HCT116 (cell line): ENCODE measurements at regions not wholly inside any gene's neighbourhood (a gene's known extent, or its start where the extent isn't known, plus 50 kb on each side); places are given as distances from the start of the nearest gene placed in this dataset.

Source experiments
- ATAC-seq: fragments of 200-7000 bp; cut with Tn5 transposase; 2 replicates; pipeline ENCODE4 v1.9.1; 2020; ENCODE audit warnings: mild to moderate bottlenecking, moderate library complexity
- BruUV-seq: library from RNA; stranded (reverse); fragments of 400-500 nt; replicated peaks from 2 replicates; lab custom pipeline; 2021; lab: Mats Ljungman, UMichigan
- CTCF ChIA-PET: fragments of 300-600 bp; sonication (Branson Sonifier 250); formaldehyde crosslinking; loops from one replicate; lab custom pipeline; 2021; ENCODE audit warnings: antibody characterized with exemption; lab: Charles Lee
- POLR2A ChIA-PET: fragments of 300-600, 350-600 bp; sonication (Branson Sonifier 250); formaldehyde crosslinking; loops from one replicate; lab custom pipeline; 2021; ENCODE audit warnings: antibody characterized with exemption; lab: Charles Lee
- RAD21 ChIA-PET, 2 experiments: fragments of 300-600 bp; sonication (Branson Sonifier 250); formaldehyde crosslinking; loops; one replicate each; lab custom pipeline; 2023; ENCODE audit warnings: low total read pairs in 2 of 2; ENCODE audit not compliant: uncharacterized antibody in 2 of 2, unreplicated experiment in 2 of 2, low non-redundant PET in 1 of 2; lab: Charles Lee
- DNase-seq: peaks from one replicate; pipeline ENCODE4 v3.0.0-alpha.2; 2010; ENCODE audit warnings: low read depth, low spot score
- H2AFZ ChIP-seq: fragments of 200-600 bp; shearing (Covaris generic), sonication (generic); 2 replicates; pipeline ENCODE4 v1.6.1; 2017; ENCODE audit warnings: low read depth, mixed run types, mixed read lengths, antibody characterized with exemption, low read length; ENCODE audit not compliant: poor library complexity, severe bottlenecking
- H3K27ac ChIP-seq: 2 replicates; pipeline ENCODE4 v1.5.1; 2012; ENCODE audit warnings: low read depth, low read length
- H3K27me3 ChIP-seq: fragments of 200-600 bp; sonication (generic); 2 replicates; pipeline ENCODE4 v1.6.1; 2016; ENCODE audit warnings: mixed run types, low read length, mixed read lengths; ENCODE audit not compliant: insufficient read depth
- H3K36me3 ChIP-seq, 2 experiments: fragments of 200-500 bp in 1 of 2; fragments of 200-600 bp in 1 of 2; sonication (Bioruptor generic) in 1 of 2; sonication (generic) in 1 of 2; 2 replicates each; pipeline versions ENCODE4 v1.5.1 to v1.6.1; 2014 to 2016; ENCODE audit warnings: low read length in 2 of 2, inconsistent platforms in 1 of 2, mixed read lengths in 1 of 2, mixed run types in 1 of 2; ENCODE audit not compliant: insufficient read depth in 2 of 2, control insufficient read depth in 1 of 2
- H3K4me1 ChIP-seq, 2 experiments: fragments of 200-600 bp in 1 of 2; sonication (generic) in 1 of 2; 2 replicates each; pipeline versions ENCODE4 v1.5.1 to v1.6.1; 2012 to 2017; ENCODE audit warnings: low read length in 2 of 2, inconsistent platforms in 1 of 2, mild to moderate bottlenecking in 1 of 2, mixed read lengths in 1 of 2, mixed run types in 1 of 2, moderate library complexity in 1 of 2; ENCODE audit not compliant: insufficient read depth in 2 of 2, control insufficient read depth in 1 of 2
- H3K4me2 ChIP-seq: fragments of 200-600 bp; sonication (generic); 2 replicates; pipeline ENCODE4 v1.6.1; 2017; ENCODE audit warnings: mixed run types, low read length, mixed read lengths
- H3K4me3 ChIP-seq, 2 experiments: fragments of 200-600 bp in 1 of 2; sonication (generic) in 1 of 2; replicated peaks in 1 of 2; 2 replicates each; pipeline ENCODE4 v1.5.1; 2011 to 2016; ENCODE audit warnings: low read length in 2 of 2, control low read depth in 1 of 2, low read depth in 1 of 2, mild to moderate bottlenecking in 1 of 2, mixed read lengths in 1 of 2, mixed run types in 1 of 2
- H3K79me2 ChIP-seq: fragments of 200-600 bp; sonication (generic); 2 replicates; pipeline ENCODE4 v1.6.1; 2017; ENCODE audit warnings: mild to moderate bottlenecking, mixed run types, low read length, moderate library complexity, mixed read lengths; ENCODE audit not compliant: insufficient read depth
- H3K9ac ChIP-seq: fragments of 200-600 bp; sonication (generic); 2 replicates; pipeline ENCODE4 v1.6.1; 2016; ENCODE audit warnings: low read length, mixed read lengths
- H3K9me2 ChIP-seq: fragments of 200-600 bp; sonication (generic), shearing (Covaris generic); 2 replicates; pipeline ENCODE4 v1.6.1; 2017; ENCODE audit warnings: mixed run types, mild to moderate bottlenecking, moderate library complexity; ENCODE audit not compliant: insufficient read depth
- H3K9me3 ChIP-seq, 2 experiments: fragments of 200-500 bp in 1 of 2; fragments of 200-600 bp in 1 of 2; sonication (Bioruptor generic) in 1 of 2; sonication (generic) in 1 of 2; 2 replicates each; pipeline ENCODE4 v1.6.1; 2014 to 2017; ENCODE audit warnings: low read length in 2 of 2, mixed read lengths in 2 of 2, inconsistent platforms in 1 of 2, low read depth in 1 of 2, mild to moderate bottlenecking in 1 of 2, mixed run types in 1 of 2, moderate library complexity in 1 of 2; ENCODE audit not compliant: control insufficient read depth in 1 of 2, insufficient read depth in 1 of 2
- H4K20me1 ChIP-seq: fragments of 200-600 bp; sonication (generic), shearing (Covaris generic); 2 replicates; pipeline ENCODE4 v1.6.1; 2017; ENCODE audit warnings: mixed run types, mild to moderate bottlenecking, moderate library complexity; ENCODE audit not compliant: insufficient read depth
- CBX3 ChIP-seq: IDR thresholded peaks from 2 replicates; pipeline ENCODE4 v1.6.1; 2012; ENCODE audit warnings: low read depth
- CEBPB ChIP-seq: IDR thresholded peaks from 2 replicates; pipeline ENCODE4 v1.6.1; 2012; ENCODE audit warnings: low read depth
- EZH2phosphoT487 ChIP-seq: fragments of 200-600 bp; IDR thresholded peaks from 2 replicates; pipeline ENCODE4 v1.6.1; 2018; ENCODE audit warnings: antibody characterized with exemption, borderline replicate concordance
- JUND ChIP-seq: IDR thresholded peaks from 2 replicates; pipeline ENCODE4 v1.6.1; 2012
- SP1 ChIP-seq: IDR thresholded peaks from 2 replicates; pipeline ENCODE4 v1.6.1; 2012; ENCODE audit warnings: low read depth
- YY1 ChIP-seq: IDR thresholded peaks from 2 replicates; pipeline ENCODE4 v1.6.1; 2011; ENCODE audit warnings: low read length, low read depth, moderate library complexity, mild to moderate bottlenecking; ENCODE audit not compliant: insufficient replicate concordance; ENCODE audit errors: extremely low read depth
- ZFX ChIP-seq: fragments of 450-650 bp; IDR thresholded peaks from 2 replicates; pipeline ENCODE4 v1.6.1; 2017
- intact Hi-C: fragments of 100-400 bp; cut with micrococcal nuclease; formaldehyde crosslinking; loops from 2 replicates; pipeline ENCODE4 v1.10.0; 2022
- TF ChIP-seq, protein P1 (sequence below): IDR thresholded peaks from 2 replicates; pipeline ENCODE4 v1.6.1; 2012
- TF ChIP-seq, protein P2 (sequence below), 3 experiments: fragments of 200-600 bp in 1 of 3; sonication (generic) in 1 of 3; IDR thresholded peaks in 2 of 3; conservative IDR thresholded peaks in 1 of 3; 2 replicates each; pipeline ENCODE4 v1.5.1; 2012 to 2017; ENCODE audit warnings: low read depth in 2 of 3, low read length in 2 of 3, antibody characterized with exemption in 1 of 3, borderline replicate concordance in 1 of 3, control low read depth in 1 of 3, mild to moderate bottlenecking in 1 of 3, mixed read lengths in 1 of 3, mixed run types in 1 of 3, moderate library complexity in 1 of 3; ENCODE audit not compliant: insufficient read depth in 1 of 3
- TF ChIP-seq, protein P3 (sequence below): IDR thresholded peaks from 2 replicates; pipeline ENCODE4 v1.6.1; 2012
- TF ChIP-seq, protein P4 (sequence below): IDR thresholded peaks from 2 replicates; pipeline ENCODE4 v1.6.1; 2011; ENCODE audit warnings: mild to moderate bottlenecking, low read length, moderate library complexity; ENCODE audit not compliant: insufficient replicate concordance; ENCODE audit errors: extremely low read depth
- TF ChIP-seq, protein P5 (sequence below): IDR thresholded peaks from 2 replicates; pipeline ENCODE4 v1.6.1; 2012; ENCODE audit warnings: low read depth

DNA sequence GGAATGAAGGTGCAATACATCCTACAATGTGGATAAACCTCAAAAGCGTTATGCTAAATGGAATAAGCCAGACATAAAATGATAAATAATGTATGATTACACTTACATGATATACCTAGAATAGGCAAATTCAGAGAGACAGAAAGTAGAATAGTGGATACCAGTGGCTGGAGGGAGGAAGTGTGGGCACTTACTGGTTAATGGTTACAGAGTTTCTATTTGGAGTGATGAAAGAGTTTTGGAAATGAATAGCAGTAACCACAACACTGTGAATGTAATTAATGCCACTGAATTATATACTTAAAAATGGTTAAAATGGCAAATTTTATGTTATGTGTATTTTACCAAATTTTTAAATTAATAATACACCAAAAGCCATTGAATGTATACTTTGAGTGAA lies 71.4 kb upstream of the CST7 start:
- ChIA-PET RAD21 (no interaction called here), POLR2A (no interaction called here), CTCF (no interaction called here)
- no peak for TF ChIP-seq CBX3
- TF ChIP-seq, protein P1, sequence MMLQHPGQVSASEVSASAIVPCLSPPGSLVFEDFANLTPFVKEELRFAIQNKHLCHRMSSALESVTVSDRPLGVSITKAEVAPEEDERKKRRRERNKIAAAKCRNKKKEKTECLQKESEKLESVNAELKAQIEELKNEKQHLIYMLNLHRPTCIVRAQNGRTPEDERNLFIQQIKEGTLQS: no peak
- TF ChIP-seq JUND: no peak
- TF ChIP-seq, protein P2, sequence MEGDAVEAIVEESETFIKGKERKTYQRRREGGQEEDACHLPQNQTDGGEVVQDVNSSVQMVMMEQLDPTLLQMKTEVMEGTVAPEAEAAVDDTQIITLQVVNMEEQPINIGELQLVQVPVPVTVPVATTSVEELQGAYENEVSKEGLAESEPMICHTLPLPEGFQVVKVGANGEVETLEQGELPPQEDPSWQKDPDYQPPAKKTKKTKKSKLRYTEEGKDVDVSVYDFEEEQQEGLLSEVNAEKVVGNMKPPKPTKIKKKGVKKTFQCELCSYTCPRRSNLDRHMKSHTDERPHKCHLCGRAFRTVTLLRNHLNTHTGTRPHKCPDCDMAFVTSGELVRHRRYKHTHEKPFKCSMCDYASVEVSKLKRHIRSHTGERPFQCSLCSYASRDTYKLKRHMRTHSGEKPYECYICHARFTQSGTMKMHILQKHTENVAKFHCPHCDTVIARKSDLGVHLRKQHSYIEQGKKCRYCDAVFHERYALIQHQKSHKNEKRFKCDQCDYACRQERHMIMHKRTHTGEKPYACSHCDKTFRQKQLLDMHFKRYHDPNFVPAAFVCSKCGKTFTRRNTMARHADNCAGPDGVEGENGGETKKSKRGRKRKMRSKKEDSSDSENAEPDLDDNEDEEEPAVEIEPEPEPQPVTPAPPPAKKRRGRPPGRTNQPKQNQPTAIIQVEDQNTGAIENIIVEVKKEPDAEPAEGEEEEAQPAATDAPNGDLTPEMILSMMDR (IDR thresholded peaks at IDR 0.05 in 2 of 3, conservative IDR thresholded peaks at IDR 0.05 in 1 of 3; ENCODE audit: borderline replicate concordance in 1 of 3, insufficient read depth in 1 of 3, low read depth in 2 of 3, low read length in 2 of 3): no peak
- TF ChIP-seq, protein P3, sequence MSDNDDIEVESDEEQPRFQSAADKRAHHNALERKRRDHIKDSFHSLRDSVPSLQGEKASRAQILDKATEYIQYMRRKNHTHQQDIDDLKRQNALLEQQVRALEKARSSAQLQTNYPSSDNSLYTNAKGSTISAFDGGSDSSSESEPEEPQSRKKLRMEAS: no peak
- TF ChIP-seq ZFX: no peak
- TF ChIP-seq, protein P4, sequence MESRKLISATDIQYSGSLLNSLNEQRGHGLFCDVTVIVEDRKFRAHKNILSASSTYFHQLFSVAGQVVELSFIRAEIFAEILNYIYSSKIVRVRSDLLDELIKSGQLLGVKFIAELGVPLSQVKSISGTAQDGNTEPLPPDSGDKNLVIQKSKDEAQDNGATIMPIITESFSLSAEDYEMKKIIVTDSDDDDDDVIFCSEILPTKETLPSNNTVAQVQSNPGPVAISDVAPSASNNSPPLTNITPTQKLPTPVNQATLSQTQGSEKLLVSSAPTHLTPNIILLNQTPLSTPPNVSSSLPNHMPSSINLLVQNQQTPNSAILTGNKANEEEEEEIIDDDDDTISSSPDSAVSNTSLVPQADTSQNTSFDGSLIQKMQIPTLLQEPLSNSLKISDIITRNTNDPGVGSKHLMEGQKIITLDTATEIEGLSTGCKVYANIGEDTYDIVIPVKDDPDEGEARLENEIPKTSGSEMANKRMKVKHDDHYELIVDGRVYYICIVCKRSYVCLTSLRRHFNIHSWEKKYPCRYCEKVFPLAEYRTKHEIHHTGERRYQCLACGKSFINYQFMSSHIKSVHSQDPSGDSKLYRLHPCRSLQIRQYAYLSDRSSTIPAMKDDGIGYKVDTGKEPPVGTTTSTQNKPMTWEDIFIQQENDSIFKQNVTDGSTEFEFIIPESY: no peak
- TF ChIP-seq SP1: no peak
- TF ChIP-seq, protein P5, sequence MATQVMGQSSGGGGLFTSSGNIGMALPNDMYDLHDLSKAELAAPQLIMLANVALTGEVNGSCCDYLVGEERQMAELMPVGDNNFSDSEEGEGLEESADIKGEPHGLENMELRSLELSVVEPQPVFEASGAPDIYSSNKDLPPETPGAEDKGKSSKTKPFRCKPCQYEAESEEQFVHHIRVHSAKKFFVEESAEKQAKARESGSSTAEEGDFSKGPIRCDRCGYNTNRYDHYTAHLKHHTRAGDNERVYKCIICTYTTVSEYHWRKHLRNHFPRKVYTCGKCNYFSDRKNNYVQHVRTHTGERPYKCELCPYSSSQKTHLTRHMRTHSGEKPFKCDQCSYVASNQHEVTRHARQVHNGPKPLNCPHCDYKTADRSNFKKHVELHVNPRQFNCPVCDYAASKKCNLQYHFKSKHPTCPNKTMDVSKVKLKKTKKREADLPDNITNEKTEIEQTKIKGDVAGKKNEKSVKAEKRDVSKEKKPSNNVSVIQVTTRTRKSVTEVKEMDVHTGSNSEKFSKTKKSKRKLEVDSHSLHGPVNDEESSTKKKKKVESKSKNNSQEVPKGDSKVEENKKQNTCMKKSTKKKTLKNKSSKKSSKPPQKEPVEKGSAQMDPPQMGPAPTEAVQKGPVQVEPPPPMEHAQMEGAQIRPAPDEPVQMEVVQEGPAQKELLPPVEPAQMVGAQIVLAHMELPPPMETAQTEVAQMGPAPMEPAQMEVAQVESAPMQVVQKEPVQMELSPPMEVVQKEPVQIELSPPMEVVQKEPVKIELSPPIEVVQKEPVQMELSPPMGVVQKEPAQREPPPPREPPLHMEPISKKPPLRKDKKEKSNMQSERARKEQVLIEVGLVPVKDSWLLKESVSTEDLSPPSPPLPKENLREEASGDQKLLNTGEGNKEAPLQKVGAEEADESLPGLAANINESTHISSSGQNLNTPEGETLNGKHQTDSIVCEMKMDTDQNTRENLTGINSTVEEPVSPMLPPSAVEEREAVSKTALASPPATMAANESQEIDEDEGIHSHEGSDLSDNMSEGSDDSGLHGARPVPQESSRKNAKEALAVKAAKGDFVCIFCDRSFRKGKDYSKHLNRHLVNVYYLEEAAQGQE: no peak
- TF ChIP-seq EZH2phosphoT487: no peak
- no peak for TF ChIP-seq YY1
- no peak for TF ChIP-seq CEBPB
- no TSS peak for BruUV-seq
- Histone ChIP-seq H3K9ac (no peak overlapping the region), H3K9me3 (no peaks in the 10 kb centered on the region), H2AFZ (no peak overlapping the region), H3K27ac (no peak overlapping the region), H3K4me3 (no peak overlapping the region), H3K36me3 (no peaks in the 10 kb centered on the region), H3K4me1 (no peaks in the 10 kb centered on the region), H3K79me2 (no peaks in the 10 kb centered on the region), H3K27me3 (peaks cover 16% of the 10 kb centered on the region), H3K4me2 (no peak overlapping the region), H4K20me1 (no peaks in the 10 kb centered on the region), H3K9me2 (no peaks in the 10 kb centered on the region)
- intact Hi-C loops: no loop called here
- ATAC-seq (no peak), DNase-seq (no peak)
